HG03565 (cell line): ENCODE measurements at regions not wholly inside any gene's neighbourhood (a gene's known extent, or its start where the extent isn't known, plus 50 kb on each side); places are given as distances from the start of the nearest gene placed in this dataset.
"Not testable (repeated sequence)": the region's sequence is repeated elsewhere in the genome, so short reads cannot be mapped to it uniquely, and the experiment has no call there.

Experiments used
- ATAC-seq: cut with Tn5 transposase; IDR thresholded peaks from one replicate; pipeline ENCODE4 v1.9.1; 2021; ENCODE audit warnings: mild to moderate bottlenecking, moderate library complexity; ENCODE audit not compliant: unreplicated experiment

DNA sequence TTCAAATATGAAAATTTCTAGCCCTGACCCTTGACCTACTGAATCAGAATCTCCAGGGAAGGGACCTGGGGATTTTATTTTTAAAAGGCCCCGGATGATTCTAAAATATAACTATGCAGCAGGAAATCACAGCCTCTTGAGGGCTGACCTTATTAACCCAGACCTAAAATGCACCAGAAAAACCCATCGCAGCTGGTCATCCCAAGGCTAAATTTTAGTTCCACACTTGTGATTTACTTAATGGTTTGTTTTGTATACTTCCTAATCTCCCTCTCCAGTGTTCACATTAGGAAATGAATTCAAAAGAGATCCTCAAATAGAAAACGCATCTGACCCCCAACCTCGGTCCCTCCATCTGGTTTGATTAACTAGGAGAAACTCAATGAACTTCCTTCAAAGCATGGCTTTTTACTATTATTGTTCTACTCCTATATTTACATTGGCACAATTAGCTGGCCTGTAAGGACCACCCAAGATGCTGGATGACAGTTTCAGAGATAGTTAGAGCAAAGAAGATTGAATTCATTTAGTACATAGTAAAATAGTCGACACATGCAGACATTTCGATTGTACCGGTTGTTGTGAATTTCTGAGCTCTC, 147.8 kb upstream of the MED14 start:
- ATAC-seq: no peak

- no peak for ATAC-seq
Observed at GRCh38 chrX:40885989-40886388, 150.6 kb upstream of the MED14 start.

- no peak for ATAC-seq
Observed at GRCh38 chrX:40887476-40887875, 152.1 kb upstream of the MED14 start.

DNA sequence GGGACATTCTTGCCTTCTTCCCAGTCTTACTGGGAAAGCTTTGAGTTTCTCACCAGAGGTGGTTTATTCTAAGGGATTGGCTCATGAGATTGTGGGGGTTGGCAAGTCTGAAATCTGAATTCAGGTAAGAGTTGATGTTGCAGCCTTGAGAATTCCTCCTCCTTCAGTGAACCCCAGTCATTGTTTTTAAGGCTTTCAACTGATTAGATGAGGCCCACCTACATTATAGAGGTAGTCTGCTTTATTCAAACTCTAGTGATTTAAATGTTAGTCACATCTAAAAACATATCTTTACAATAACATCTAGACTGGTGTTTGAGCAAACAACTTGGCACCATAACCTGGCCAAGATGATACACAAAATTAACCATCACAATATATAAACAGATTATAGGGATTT, 156.5 kb upstream of the MED14 start:
- ATAC-seq: no peak

DNA sequence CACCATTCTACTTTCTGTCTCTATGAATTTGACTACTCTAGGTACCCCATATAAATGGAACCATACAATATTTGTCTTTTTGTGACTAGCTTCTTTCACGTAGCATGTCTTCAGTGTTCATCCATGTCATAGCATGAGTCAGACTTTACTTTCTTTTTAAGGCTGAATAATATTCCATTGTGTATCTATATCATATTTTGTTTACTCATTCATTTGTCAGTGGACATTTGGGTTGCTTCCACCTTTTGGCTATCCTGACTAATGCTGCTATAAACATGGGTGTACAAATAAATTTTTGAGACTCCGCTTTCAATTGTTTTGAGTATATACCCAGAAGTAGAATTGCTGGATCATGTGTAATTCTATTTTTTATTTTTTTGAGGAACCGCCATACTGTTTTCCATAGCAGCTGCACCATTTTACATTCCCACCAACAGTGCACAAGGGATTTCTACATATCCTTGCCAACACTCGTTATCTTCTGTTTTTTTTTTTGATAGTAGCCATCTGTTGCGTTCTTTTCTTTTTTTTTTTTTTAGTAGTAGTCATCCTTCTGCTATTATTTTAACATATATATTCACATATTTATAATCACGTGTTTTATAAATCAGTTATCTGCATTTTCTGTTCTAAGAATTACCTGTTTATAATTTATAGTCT, 158.0 kb upstream of the MED14 start:
- ATAC-seq: no peak

DNA sequence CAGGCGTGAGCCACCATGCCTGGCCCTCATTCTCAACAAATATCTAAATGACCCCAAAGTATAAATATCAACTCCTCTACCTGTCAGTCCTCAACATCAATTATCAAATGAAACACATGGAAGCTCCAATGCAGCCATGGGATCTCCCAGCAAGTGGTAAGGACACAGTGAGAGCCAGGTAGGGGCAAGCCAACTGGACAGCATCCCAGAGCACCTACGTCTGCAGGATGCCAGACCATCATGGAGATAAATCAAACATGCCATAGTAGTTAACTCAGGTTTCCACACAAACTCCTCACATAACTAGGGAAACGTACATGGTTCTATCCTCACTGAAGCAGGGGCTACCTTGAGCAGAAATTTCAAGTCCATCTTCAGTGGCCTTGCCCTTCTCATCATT, 159.9 kb upstream of the MED14 start:
- ATAC-seq: no peak

GRCh38 chrX:40897718-40898270, 162.5 kb upstream of the MED14 start:
- no peak for ATAC-seq

GRCh38 chrX:40904739-40905138, 169.4 kb upstream of the MED14 start:
- ATAC-seq: not testable (repeated sequence)

DNA sequence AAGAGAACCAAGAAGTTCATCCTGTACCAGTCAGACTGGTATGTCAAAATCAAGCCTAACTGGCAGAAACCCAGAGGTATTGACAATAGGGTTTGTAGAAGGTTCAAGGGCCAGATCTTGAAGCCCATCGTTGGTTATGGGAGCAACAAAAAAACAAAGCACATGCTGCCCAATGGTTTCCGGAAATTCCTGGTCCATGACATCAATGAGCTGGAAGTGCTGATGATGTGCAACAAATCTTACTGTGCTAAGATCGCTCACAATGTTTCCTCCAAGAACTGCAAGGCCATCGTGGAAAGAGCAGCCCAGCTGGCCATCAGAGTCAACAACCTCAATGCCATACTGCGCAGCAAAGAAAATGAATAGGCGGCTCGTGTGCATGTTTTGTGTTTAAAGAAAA, 172.7 kb upstream of the MED14 start:
- no peak for ATAC-seq

- no peak for ATAC-seq
Observed at GRCh38 chrX:40908857-40909475, 173.6 kb upstream of the MED14 start.

DNA sequence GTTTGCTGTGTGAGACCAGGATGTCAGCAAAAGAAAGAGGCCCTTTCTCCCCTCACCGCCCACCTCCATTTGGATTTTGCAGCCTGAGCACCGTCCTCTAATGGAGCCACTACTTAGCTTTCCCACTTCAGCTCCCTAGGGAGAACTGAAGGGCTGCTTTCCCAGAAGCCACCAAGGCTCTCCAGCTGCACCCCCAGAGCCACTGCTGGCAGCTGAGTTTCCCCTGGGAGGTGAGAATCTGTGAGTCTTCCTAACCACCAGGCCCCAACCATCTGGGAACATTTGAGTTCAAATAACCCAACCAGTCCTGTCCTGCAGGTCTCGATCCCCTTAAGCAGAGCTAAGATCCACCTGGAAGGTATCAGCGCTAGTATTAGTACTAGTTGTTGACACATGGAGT, 173.1 kb upstream of the USP9X start:
- no peak for ATAC-seq

DNA sequence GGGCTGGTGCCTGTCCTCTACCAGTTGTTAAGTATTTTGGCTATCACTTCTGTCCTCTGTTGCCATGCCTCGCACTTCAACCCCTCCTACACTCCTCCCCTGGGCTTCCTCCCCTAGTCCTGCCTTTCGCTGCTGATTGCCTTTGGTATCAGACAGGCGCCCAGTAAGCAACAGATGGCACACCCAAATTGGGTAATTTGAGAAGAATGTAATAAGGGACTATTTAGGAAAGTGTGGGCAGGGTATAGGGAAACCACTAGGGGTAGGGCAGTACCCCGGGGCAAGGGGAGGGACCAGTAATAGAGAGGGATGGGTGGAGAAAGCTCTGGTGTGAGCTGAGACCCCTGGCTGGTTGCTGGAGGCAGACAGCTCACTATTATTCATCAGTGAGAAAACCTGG, 172.7 kb upstream of the USP9X start:
- ATAC-seq: no peak

DNA sequence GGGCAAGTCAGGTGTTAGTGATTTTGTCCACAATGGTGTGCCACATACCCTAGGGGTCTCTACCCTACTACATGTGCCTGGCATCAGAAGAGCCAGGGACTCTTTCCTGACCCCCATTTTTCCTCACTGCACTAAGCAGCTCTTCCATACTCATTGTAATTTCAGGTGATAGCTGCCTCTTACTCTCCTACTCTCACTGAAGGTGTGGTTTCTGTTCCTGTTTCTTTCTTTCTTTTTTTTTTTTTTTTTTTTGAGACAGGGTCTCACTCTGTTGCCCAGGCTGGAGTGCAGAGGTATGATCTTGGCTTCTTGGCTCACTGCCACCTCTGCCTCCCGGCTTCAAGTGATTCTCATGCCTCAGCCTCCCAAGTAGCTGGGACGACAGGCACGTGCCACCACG, 164.9 kb upstream of the USP9X start:
- ATAC-seq: no peak

- ATAC-seq: no peak
Observed at GRCh38 chrX:40922307-40922706, 162.9 kb upstream of the USP9X start.

DNA sequence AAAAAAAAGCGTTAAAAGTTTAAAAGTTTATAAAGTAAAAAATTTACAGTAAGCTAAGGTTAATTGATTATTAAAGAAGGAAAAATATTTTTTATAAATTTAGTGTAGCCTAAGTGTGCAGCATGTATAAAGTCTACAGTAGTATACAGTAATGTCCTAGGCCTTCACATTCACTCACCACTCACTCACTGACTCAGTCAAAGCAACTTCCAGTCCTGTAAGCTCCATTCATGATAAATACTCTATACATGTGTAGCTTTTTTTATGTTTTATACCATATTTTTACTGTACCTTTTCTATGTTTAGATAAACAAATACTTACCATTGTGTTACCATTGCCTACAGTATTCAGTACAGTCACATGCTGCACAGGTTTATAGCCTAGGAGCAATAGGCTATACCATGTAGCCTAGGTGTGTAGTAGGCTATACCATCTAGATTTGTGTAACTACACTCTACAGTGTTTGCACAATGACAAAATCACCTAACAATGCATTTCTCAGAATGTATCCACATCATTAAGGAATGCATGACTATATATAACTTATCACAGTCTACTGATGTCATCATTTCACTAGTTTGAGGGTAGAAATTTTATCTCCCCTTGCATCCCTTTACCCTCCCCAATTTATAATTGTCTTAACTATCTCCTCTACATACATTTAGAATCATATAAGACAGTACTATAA, 158.4 kb upstream of the USP9X start:
- ATAC-seq: not testable (repeated sequence)

- ATAC-seq: no peak
Observed at GRCh38 chrX:40928076-40928475, 157.2 kb upstream of the USP9X start.

DNA sequence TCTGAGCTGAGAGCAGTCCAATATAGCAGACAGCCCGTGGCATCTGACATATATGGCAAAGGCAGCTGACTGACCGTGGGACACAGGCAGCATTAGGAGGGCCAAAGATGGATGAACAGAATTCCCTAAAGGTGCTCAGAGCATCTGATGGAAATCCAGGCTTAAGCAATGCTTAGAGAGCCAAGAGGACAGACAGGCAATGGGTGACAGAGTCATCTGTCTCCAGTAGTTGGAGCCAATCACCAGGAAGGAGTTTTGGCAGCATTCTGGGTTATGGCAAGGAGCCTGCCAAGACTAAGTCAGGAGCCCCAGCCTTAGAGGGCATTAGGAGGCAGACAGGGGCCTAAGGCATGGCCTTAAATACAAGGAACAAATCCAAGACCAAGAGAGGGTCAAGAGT, 153.3 kb upstream of the USP9X start:
- no peak for ATAC-seq

- no peak for ATAC-seq
Observed at GRCh38 chrX:40933132-40933705, 152.0 kb upstream of the USP9X start.

- no peak for ATAC-seq
Observed at GRCh38 chrX:40933706-40934425, 151.4 kb upstream of the USP9X start.

- no peak for ATAC-seq
Observed at GRCh38 chrX:40936827-40937226, 148.4 kb upstream of the USP9X start.

GRCh38 chrX:40938423-40938822, 146.8 kb upstream of the USP9X start:
- ATAC-seq: no peak
